Type B pancreatic cell (in vitro differentiated cells): ENCODE measurements at regions not wholly inside any gene's neighbourhood (a gene's known extent, or its start where the extent isn't known, plus 50 kb on each side); places are given as distances from the start of the nearest gene placed in this dataset.
A peak's percentile ranks its signal among the peaks of the same experiment; 100 is the strongest.

ENCODE experiments used
- DNase-seq: peaks from one replicate; pipeline ENCODE4 v3.0.0; 2021; ENCODE audit warnings: mixed read lengths; ENCODE audit not compliant: unreplicated experiment; ENCODE audit errors: extremely low spot score
- H3K27ac Mint-ChIP-seq: 2 replicates; pipeline ENCODE4 v1.8.0; 2021; ENCODE audit warnings: mild to moderate bottlenecking, mixed read lengths
- H3K27me3 Mint-ChIP-seq: 2 replicates; pipeline ENCODE4 v1.8.0; 2021; ENCODE audit warnings: mixed read lengths
- H3K36me3 Mint-ChIP-seq: 2 replicates; pipeline ENCODE4 v1.8.0; 2021; ENCODE audit warnings: mixed read lengths
- H3K4me1 Mint-ChIP-seq: one replicate; pipeline ENCODE4 v1.8.0; 2021; ENCODE audit warnings: mixed read lengths; ENCODE audit not compliant: unreplicated experiment
- H3K4me3 Mint-ChIP-seq: 2 replicates; pipeline ENCODE4 v1.8.0; 2021; ENCODE audit warnings: mild to moderate bottlenecking, mixed read lengths
- H3K9me3 Mint-ChIP-seq: 2 replicates; pipeline ENCODE4 v1.8.0; 2021; ENCODE audit warnings: mixed read lengths
- CTCF ChIP-seq: fragments of 200-600 bp; sonication (generic); conservative IDR thresholded peaks from 2 replicates; pipeline ENCODE4 v1.5.0; 2021; ENCODE audit warnings: antibody characterized with exemption, mild to moderate bottlenecking

GRCh38 chr7:19442016-19442785 lies 266.6 kb downstream of the POLR1F start:
- DNase-seq = no peak
- Mint-ChIP-seq H3K9me3 (no peaks in the 10 kb centered on the region), H3K36me3 (no peaks in the 10 kb centered on the region), H3K27me3 (peaks cover 6% of the 10 kb centered on the region), H3K27ac (no peak overlapping the region), H3K4me1 (peaks cover 5% of the 10 kb centered on the region), H3K4me3 (no peak overlapping the region)
- TF ChIP-seq CTCF = peak; percentile 64

- H3K27ac Mint-ChIP-seq = no peak overlapping the region
These were observed 269.3 kb downstream of the POLR1F start for GRCh38 chr7:19439517-19439916.

GRCh38 chr7:19437446-19437845 lies 271.4 kb downstream of the POLR1F start:
- H3K9me3 Mint-ChIP-seq = no peaks in the 10 kb centered on the region
- TF ChIP-seq CTCF = no peak
- no peak overlapping the region for H3K27ac Mint-ChIP-seq
- no peak overlapping the region for H3K4me3 Mint-ChIP-seq
- peaks cover 5% of the 10 kb centered on the region for H3K4me1 Mint-ChIP-seq
- H3K36me3 Mint-ChIP-seq = no peaks in the 10 kb centered on the region
- no peak for DNase-seq
- peaks cover 6% of the 10 kb centered on the region for H3K27me3 Mint-ChIP-seq

More at GRCh38 chr7:19439517-19439916, 269.3 kb downstream of the POLR1F start:
- Mint-ChIP-seq H3K9me3 (no peaks in the 10 kb centered on the region), H3K4me3 (no peak overlapping the region), H3K27me3 (peaks cover 6% of the 10 kb centered on the region), H3K4me1 (peaks cover 5% of the 10 kb centered on the region), H3K36me3 (no peaks in the 10 kb centered on the region)
- no peak for TF ChIP-seq CTCF
- no peak for DNase-seq

- Mint-ChIP-seq H3K4me1 (peaks cover 4% of the 10 kb centered on the region), H3K27me3 (no peaks in the 10 kb centered on the region), H3K4me3 (no peak overlapping the region), H3K27ac (no peak overlapping the region), H3K36me3 (no peaks in the 10 kb centered on the region), H3K9me3 (no peaks in the 10 kb centered on the region)
- DNase-seq = no peak
- no peak for TF ChIP-seq CTCF
These were observed 280.9 kb downstream of the POLR1F start for GRCh38 chr7:19427944-19428343.

- TF ChIP-seq CTCF = no peak
- H3K27ac Mint-ChIP-seq = no peak overlapping the region
- no peaks in the 10 kb centered on the region for H3K36me3 Mint-ChIP-seq
- no peaks in the 10 kb centered on the region for H3K27me3 Mint-ChIP-seq
- peaks cover 4% of the 10 kb centered on the region for H3K9me3 Mint-ChIP-seq
- no peak for DNase-seq
- H3K4me1 Mint-ChIP-seq = peaks cover 19% of the 10 kb centered on the region
- no peak overlapping the region for H3K4me3 Mint-ChIP-seq
These were observed 276.6 kb upstream of the FERD3L start for GRCh38 chr7:19421861-19422260.
